Right lobe of liver (tissue), 6 donors: ENCODE measurements at regions not wholly inside any gene's neighbourhood (a gene's known extent, or its start where the extent isn't known, plus 50 kb on each side); places are given as distances from the start of the nearest gene placed in this dataset.

Experiments
- ATAC-seq, 4 donors: fragments of 200-7000 bp; cut with Tn5 transposase; one replicate each; pipeline ENCODE4 v1.9.1; 2020; ENCODE audit warnings: mild to moderate bottlenecking in 4 of 4, moderate library complexity in 4 of 4
- DNase-seq, 3 donors: peaks; one replicate each; pipeline ENCODE4 v3.0.0-alpha.2; 2020
- H3K27ac ChIP-seq, 3 donors: fragments of 200-600 bp; one replicate each; pipeline ENCODE4 v1.8.0; 2022
- H3K27me3 ChIP-seq, 2 donors: fragments of 200-600 bp; one replicate each; pipeline ENCODE4 v1.8.0; 2022
- H3K36me3 ChIP-seq, 4 donors: fragments of 200-600 bp; sonication (generic) in 1 of 4; one replicate each; pipeline versions ENCODE4 v1.5.1 to v1.8.0; 2017 to 2022; ENCODE audit warnings: control low read depth in 1 of 4
- H3K4me1 ChIP-seq, 4 donors: fragments of 200-600 bp; sonication (generic) in 1 of 4; one replicate each; pipeline versions ENCODE4 v1.5.1 to v1.8.0; 2017 to 2022; ENCODE audit warnings: control low read depth in 1 of 4
- H3K4me3 ChIP-seq, 3 donors: fragments of 200-600 bp; one replicate each; pipeline ENCODE4 v1.8.0; 2022
- H3K9me3 ChIP-seq, 4 donors: fragments of 200-600 bp; sonication (generic) in 1 of 4; one replicate each; pipeline versions ENCODE4 v1.5.1 to v1.8.0; 2017 to 2022; ENCODE audit warnings: control low read depth in 1 of 4
- CTCF ChIP-seq, 4 donors: fragments of 200-600 bp in 3 of 4; fragments of 450-650 bp in 1 of 4; IDR thresholded peaks; one replicate each; pipeline versions ENCODE4 v1.5.1 to v1.8.0; 2016 to 2022; ENCODE audit warnings: antibody characterized with exemption in 4 of 4, mild to moderate bottlenecking in 2 of 4
- POLR2A ChIP-seq: fragments of 450-650 bp; IDR thresholded peaks from one replicate; pipeline ENCODE4 v1.6.1; 2017; ENCODE audit warnings: antibody characterized with exemption, mild to moderate bottlenecking
- WGBS: methylation state at CpG from one replicate; pipeline ENCODE4 v1.1.6; 2018; ENCODE audit warnings: low coverage, low lambda C conversion rate; ENCODE audit not compliant: insufficient coverage; ENCODE audit errors: missing lambda C conversion rate; 5-methylcytosine and 5-hydroxymethylcytosine counted together
- intact Hi-C, 2 donors: fragments of 100-400 bp; cut with DNase I; formaldehyde crosslinking; loops; one replicate each; pipeline versions ENCODE4 v1.11.2 to v1.14.1; 2022
- donor health status: DM: no; HTN: yes; CAD: no.
- donor health status: DM: no; HTN: no; CAD: no.
- donor health status: DM: no; HTN: no; CAD: no.
- donor health status: DM: no; HTN: yes; CAD: no.
- donor health status: DM: no; HTN: yes; CAD: no.

GRCh38 chr16:81168406-81168805, 70.1 kb upstream of the BCO1 start:
- H3K36me3 ChIP-seq, result no peaks in the 10 kb centered on the region
- intact Hi-C loops, result no loop called here
- no peaks in the 10 kb centered on the region for H3K4me1 ChIP-seq
- no peak overlapping the region for H3K27ac ChIP-seq
- H3K4me3 ChIP-seq, result no peak overlapping the region
- 93% methylated on average over 1 of the region's 1 CpG for WGBS
- DNase-seq (no peak), ATAC-seq (no peak)
- no peaks in the 10 kb centered on the region for H3K9me3 ChIP-seq
- H3K27me3 ChIP-seq, result no peaks in the 10 kb centered on the region
- no peak for TF ChIP-seq CTCF (IDR thresholded peaks at IDR 0.05)
- TF ChIP-seq POLR2A, result no peak

- no CpG with 5 or more reads among the region's 6 CpGs for WGBS
- Histone ChIP-seq H3K4me3 (no peak overlapping the region), H3K27me3 (no peaks in the 10 kb centered on the region), H3K4me1 (no peaks in the 10 kb centered on the region), H3K27ac (no peak overlapping the region), H3K9me3 (no peaks in the 10 kb centered on the region), H3K36me3 (no peaks in the 10 kb centered on the region)
- no peak for ATAC-seq
- TF ChIP-seq CTCF (IDR thresholded peaks at IDR 0.05) (no peak), POLR2A (no peak)
- no peak for DNase-seq
- intact Hi-C loops, result no loop called here
Observed at GRCh38 chr16:81167851-81168250, 70.6 kb upstream of the BCO1 start.

- no peak for ATAC-seq
- WGBS, result 71% methylated on average over 7 of the region's 16 CpGs
- intact Hi-C loops, result no loop called here
- H3K27me3 ChIP-seq, result no peaks in the 10 kb centered on the region
- DNase-seq, result no peak
- TF ChIP-seq POLR2A (no peak), CTCF (IDR thresholded peaks at IDR 0.05) (no peak)
- no peaks in the 10 kb centered on the region for H3K4me1 ChIP-seq
- H3K36me3 ChIP-seq, result no peaks in the 10 kb centered on the region
- H3K9me3 ChIP-seq, result no peaks in the 10 kb centered on the region
- no peak overlapping the region for H3K4me3 ChIP-seq
- no peak overlapping the region for H3K27ac ChIP-seq
Observed at GRCh38 chr16:81166417-81167300, 70.5 kb upstream of the GCSH start.

- TF ChIP-seq POLR2A, result no peak
- no peak for TF ChIP-seq CTCF (IDR thresholded peaks at IDR 0.05)
- no peak for ATAC-seq
- no peak for DNase-seq
- Histone ChIP-seq H3K27me3 (no peaks in the 10 kb centered on the region), H3K36me3 (no peaks in the 10 kb centered on the region), H3K9me3 (no peaks in the 10 kb centered on the region), H3K27ac (no peak overlapping the region), H3K4me1 (no peaks in the 10 kb centered on the region), H3K4me3 (no peak overlapping the region)
- 61% methylated on average over 5 of the region's 12 CpGs for whole genome bisulfite sequencing
- intact Hi-C loops, result no loop called here
Observed at GRCh38 chr16:81165411-81166097, 69.4 kb upstream of the GCSH start.
